Spleen (tissue), 11 donors: ENCODE measurements at regions not wholly inside any gene's neighbourhood (a gene's known extent, or its start where the extent isn't known, plus 50 kb on each side); places are given as distances from the start of the nearest gene placed in this dataset.

Experiments used
- DNase-seq: peaks from one replicate; pipeline ENCODE4 v3.0.0-alpha.2; 2020
- H3K27ac ChIP-seq, 8 donors: fragments of 200-600 bp; sonication (generic) in 7 of 8; 1 replicate in 4 of 8; 2 replicates in 4 of 8; pipeline versions ENCODE4 v1.5.0 to v1.8.0; 2016 to 2021; ENCODE audit warnings: inconsistent platforms in 4 of 8, mild to moderate bottlenecking in 4 of 8, moderate library complexity in 1 of 8
- H3K27me3 ChIP-seq, 7 donors: fragments of 200-600 bp; sonication (generic) in 6 of 7; replicated peaks in 1 of 7; 1 replicate in 4 of 7; 2 replicates in 3 of 7; pipeline versions ENCODE4 v1.5.0 to v1.8.0; 2016 to 2021; ENCODE audit warnings: inconsistent platforms in 3 of 7, mild to moderate bottlenecking in 1 of 7
- H3K36me3 ChIP-seq, 6 donors: fragments of 200-600 bp; sonication (generic) in 5 of 6; 1 replicate in 4 of 6; 2 replicates in 2 of 6; pipeline versions ENCODE4 v1.5.0 to v1.8.0; 2016 to 2021; ENCODE audit warnings: inconsistent platforms in 2 of 6
- H3K4me1 ChIP-seq, 6 donors: fragments of 200-600 bp; sonication (generic) in 5 of 6; 1 replicate in 3 of 6; 2 replicates in 3 of 6; pipeline versions ENCODE4 v1.5.0 to v1.8.0; 2016 to 2021; ENCODE audit warnings: inconsistent platforms in 3 of 6
- H3K4me3 ChIP-seq, 8 donors: fragments of 200-600 bp; sonication (generic) in 7 of 8; 1 replicate in 4 of 8; 2 replicates in 4 of 8; pipeline versions ENCODE4 v1.5.0 to v1.8.0; 2016 to 2021; ENCODE audit warnings: inconsistent platforms in 4 of 8, mild to moderate bottlenecking in 4 of 8, moderate library complexity in 2 of 8
- H3K9me3 ChIP-seq, 8 donors: fragments of 200-600 bp; sonication (generic) in 7 of 8; 1 replicate in 4 of 8; 2 replicates in 4 of 8; pipeline versions ENCODE4 v1.5.0 to v1.8.0; 2016 to 2021; ENCODE audit warnings: inconsistent platforms in 4 of 8
- CTCF ChIP-seq, 11 experiments: fragments of 200-600 bp in 7 of 11; fragments of 450-650 bp in 4 of 11; sonication (generic) in 4 of 11; IDR thresholded peaks in 8 of 11; conservative IDR thresholded peaks in 3 of 11; 1 replicate in 7 of 11; 2 replicates in 4 of 11; pipeline versions ENCODE4 v1.4.0 to v1.8.0; 2016 to 2021; ENCODE audit warnings: antibody characterized with exemption in 11 of 11, inconsistent platforms in 4 of 11, mild to moderate bottlenecking in 1 of 11
- POLR2A ChIP-seq, 3 donors: fragments of 450-650 bp; IDR thresholded peaks; one replicate each; pipeline ENCODE4 v1.5.1; 2017; ENCODE audit warnings: antibody characterized with exemption in 3 of 3, mild to moderate bottlenecking in 1 of 3
- POLR2AphosphoS5 ChIP-seq, 3 donors: sonication (generic); formaldehyde crosslinking; IDR thresholded peaks; one replicate each; pipeline ENCODE4 v1.5.1; 2017; ENCODE audit warnings: antibody characterized with exemption in 3 of 3
- WGBS, 5 donors: extraction: QIAGEN DNeasy Blood & Tissue Kit in 3 of 5; methylation state at CpG; one replicate each; pipeline versions ENCODE4 v1.1.5 to v1.1.7; 2013 to 2018; 5-methylcytosine and 5-hydroxymethylcytosine counted together
- intact Hi-C: fragments of 100-400 bp; cut with DNase I; formaldehyde crosslinking; loops from one replicate; pipeline ENCODE4 v1.15.0; 2023; ENCODE audit warnings: low total_unique reads
- donor health status: healthy with polysubstance abuse.
- donor health status: DM: no; HTN: no; CAD: no; lungs with moderate emphysema.
- donor health status: DM: no; HTN: no; CAD: no.
- donor health status: Bipolar disorder and iron deficiency.
- donor health status: healthy.
- donor health status: DM: no; HTN: no; CAD: no.
- donor health status: DM: yes; HTN: yes; CAD: no.

DNA sequence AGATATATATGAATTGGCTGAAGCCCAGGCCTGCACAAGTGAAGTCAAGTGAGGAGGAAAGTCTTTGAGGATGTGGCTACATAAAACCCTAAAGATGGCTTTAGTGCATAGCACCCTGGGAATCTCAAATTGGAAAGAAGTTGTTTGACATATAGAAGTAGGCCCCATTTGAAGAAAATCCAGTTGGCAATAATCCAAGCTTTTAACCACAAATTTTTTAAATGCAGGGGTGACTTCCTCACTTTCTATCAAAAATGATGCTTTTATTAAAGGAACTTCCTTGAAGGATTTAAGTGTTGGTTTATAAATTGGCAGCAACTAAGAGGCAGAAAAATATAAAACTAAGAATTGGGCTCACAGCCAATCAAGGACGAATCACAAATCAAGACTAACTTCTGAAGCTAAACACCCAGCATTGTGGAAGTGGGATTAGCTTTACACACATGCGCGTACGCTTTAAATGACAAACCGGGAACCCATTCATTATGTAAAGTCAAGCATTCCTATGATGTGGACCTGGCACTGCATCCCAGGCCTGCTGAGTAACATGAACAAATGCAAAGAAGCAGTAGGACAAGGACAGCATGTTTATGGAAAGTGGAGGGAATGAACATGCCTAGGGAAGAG, 63.3 kb downstream of the NOG start:
- Histone ChIP-seq H3K27ac (no peak overlapping the region), H3K4me1 (no peaks in the 10 kb centered on the region), H3K36me3 (no peaks in the 10 kb centered on the region), H3K27me3 (no peaks in the 10 kb centered on the region), H3K9me3 (peaks cover 0 to 13% (median under 1%) of the 10 kb centered on the region in 8 donors), H3K4me3 (no peak overlapping the region)
- 40 to 57% (median 48%) methylated on average over 5 of the region's 5 CpGs for WGBS, 5 donors
- DNase-seq: no peak
- TF ChIP-seq POLR2AphosphoS5 (IDR thresholded peaks at IDR 0.05) (no peak), POLR2A (IDR thresholded peaks at IDR 0.05) (no peak), CTCF (IDR thresholded peaks at IDR 0.05 in 8 of 11, conservative IDR thresholded peaks at IDR 0.05 in 3 of 11) (no peak)
- intact Hi-C loops: no loop called here

DNA sequence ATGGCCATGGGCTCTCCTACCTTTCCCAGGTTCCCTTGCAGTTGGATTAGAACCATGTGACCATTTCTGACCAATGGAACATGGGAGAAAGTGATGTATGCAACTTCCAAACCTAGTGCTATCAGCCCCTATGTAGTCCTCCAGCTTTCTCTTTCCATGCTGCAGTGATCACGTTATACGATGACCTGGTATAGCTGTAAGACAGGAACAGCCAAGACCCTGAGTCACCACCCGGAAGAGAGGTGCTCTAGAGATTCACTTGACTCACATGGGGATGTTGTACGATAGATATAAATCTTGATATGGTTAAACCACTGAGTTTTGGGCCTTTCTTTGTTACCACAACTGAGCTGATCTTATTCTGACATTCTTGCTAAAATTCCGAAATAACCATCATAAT, 65.1 kb downstream of the NOG start:
- peaks cover 0 to 4% (median 0%) of the 10 kb centered on the region in 7 donors for H3K27me3 ChIP-seq
- H3K4me1 ChIP-seq: no peaks in the 10 kb centered on the region
- H3K36me3 ChIP-seq: no peaks in the 10 kb centered on the region
- H3K4me3 ChIP-seq: no peak overlapping the region
- peaks cover 0 to 4% (median 0%) of the 10 kb centered on the region in 8 donors for H3K9me3 ChIP-seq
- no peak for DNase-seq
- 91 to 97% (median 94%) methylated on average over 5 of the region's 5 CpGs for WGBS, 5 donors
- intact Hi-C loops: no loop called here
- no peak overlapping the region for H3K27ac ChIP-seq
- no peak for TF ChIP-seq POLR2AphosphoS5 (IDR thresholded peaks at IDR 0.05)
- no peak for TF ChIP-seq POLR2A (IDR thresholded peaks at IDR 0.05)
- TF ChIP-seq CTCF (IDR thresholded peaks at IDR 0.05 in 8 of 11, conservative IDR thresholded peaks at IDR 0.05 in 3 of 11): no peak

GRCh38 chr17:56659622-56660021, 66.1 kb downstream of the NOG start:
- Histone ChIP-seq H3K36me3 (no peaks in the 10 kb centered on the region), H3K4me1 (no peaks in the 10 kb centered on the region), H3K9me3 (peaks cover 0 to 4% (median 0%) of the 10 kb centered on the region in 8 donors), H3K4me3 (no peak overlapping the region), H3K27ac (no peak overlapping the region), H3K27me3 (peaks cover 0 to 7% (median 0%) of the 10 kb centered on the region in 7 donors)
- intact Hi-C loops: no loop called here
- TF ChIP-seq POLR2AphosphoS5 (IDR thresholded peaks at IDR 0.05): no peak
- no peak for TF ChIP-seq CTCF (IDR thresholded peaks at IDR 0.05 in 8 of 11, conservative IDR thresholded peaks at IDR 0.05 in 3 of 11)
- no peak for TF ChIP-seq POLR2A (IDR thresholded peaks at IDR 0.05)
- no peak for DNase-seq

- no peak overlapping the region for H3K4me3 ChIP-seq
- DNase-seq: no peak
- intact Hi-C loops: no loop called here
- no peaks in the 10 kb centered on the region for H3K9me3 ChIP-seq
- no peaks in the 10 kb centered on the region for H3K36me3 ChIP-seq
- H3K27ac ChIP-seq: no peak overlapping the region
- 64 to 86% (median 76%) methylated on average over 5 of the region's 5 CpGs for whole genome bisulfite sequencing, 5 donors
- H3K4me1 ChIP-seq: no peaks in the 10 kb centered on the region
- peaks cover 0 to 20% (median 0%) of the 10 kb centered on the region in 7 donors for H3K27me3 ChIP-seq
- TF ChIP-seq POLR2A (IDR thresholded peaks at IDR 0.05) (no peak), POLR2AphosphoS5 (IDR thresholded peaks at IDR 0.05) (no peak), CTCF (IDR thresholded peaks at IDR 0.05 in 8 of 11, conservative IDR thresholded peaks at IDR 0.05 in 3 of 11) (no peak)
Observed at GRCh38 chr17:56661906-56662305, 68.4 kb downstream of the NOG start.
